Keratinocyte (primary cell): ENCODE measurements at regions not wholly inside any gene's neighbourhood (a gene's known extent, or its start where the extent isn't known, plus 50 kb on each side); places are given as distances from the start of the nearest gene placed in this dataset.

Experiments
- DNase-seq: peaks from one replicate; pipeline ENCODE4 v3.0.0-alpha.2; 2011; ENCODE audit warnings: low read depth, missing footprints, low spot score
- FAIRE-seq: peaks from 2 replicates; lab custom pipeline; 2011; peaks lifted over from hg19 to GRCh38; lab: Jason Lieb, UNC
- H2AFZ ChIP-seq: 2 replicates; pipeline ENCODE4 v1.6.0; 2012; ENCODE audit warnings: low read length, control low read depth, inconsistent platforms; ENCODE audit not compliant: control insufficient read depth
- H3K27ac ChIP-seq: 2 replicates; pipeline ENCODE4 v1.5.1; 2011; ENCODE audit warnings: low read length; ENCODE audit not compliant: control insufficient read depth, insufficient read depth
- H3K27me3 ChIP-seq: 3 replicates; pipeline ENCODE4 v1.6.0; 2011; ENCODE audit warnings: low read length; ENCODE audit not compliant: control insufficient read depth, insufficient read depth; ENCODE audit errors: extremely low read depth
- H3K36me3 ChIP-seq, 2 experiments: 2 replicates in 1 of 2; 3 replicates in 1 of 2; pipeline ENCODE4 v1.5.1; 2011; ENCODE audit warnings: low read length in 2 of 2, mild to moderate bottlenecking in 1 of 2; ENCODE audit not compliant: control insufficient read depth in 2 of 2, insufficient read depth in 2 of 2; ENCODE audit errors: extremely low read depth in 1 of 2
- H3K4me1 ChIP-seq: 3 replicates; pipeline ENCODE4 v1.5.1; 2011; ENCODE audit warnings: low read length; ENCODE audit not compliant: control insufficient read depth, insufficient read depth; ENCODE audit errors: extremely low read depth
- H3K4me2 ChIP-seq: 3 replicates; pipeline ENCODE4 v1.6.0; 2011; ENCODE audit warnings: low read depth, low read length; ENCODE audit not compliant: control insufficient read depth, insufficient read depth; ENCODE audit errors: extremely low read depth
- H3K4me3 ChIP-seq, 3 experiments: fragments of 200-600 bp in 1 of 3; sonication (generic) in 1 of 3; 2 replicates in 2 of 3; 3 replicates in 1 of 3; pipeline ENCODE4 v1.5.1; 2011 to 2016; ENCODE audit warnings: low read length in 3 of 3, mild to moderate bottlenecking in 3 of 3, control low read depth in 2 of 3, inconsistent platforms in 1 of 3, low read depth in 1 of 3, mixed read lengths in 1 of 3, mixed run types in 1 of 3, moderate library complexity in 1 of 3; ENCODE audit not compliant: control insufficient read depth in 2 of 3, insufficient read depth in 2 of 3; ENCODE audit errors: extremely low read depth in 1 of 3
- H3K79me2 ChIP-seq: 2 replicates; pipeline ENCODE4 v1.6.0; 2012; ENCODE audit warnings: low read length; ENCODE audit not compliant: control insufficient read depth, insufficient read depth
- H3K9ac ChIP-seq: 3 replicates; pipeline ENCODE4 v1.6.0; 2011; ENCODE audit warnings: low read length; ENCODE audit not compliant: control insufficient read depth, insufficient read depth; ENCODE audit errors: extremely low read depth
- H3K9me1 ChIP-seq: 3 replicates; pipeline ENCODE4 v1.6.0; 2011; ENCODE audit warnings: low read length; ENCODE audit not compliant: control insufficient read depth, insufficient read depth; ENCODE audit errors: extremely low read depth
- H3K9me3 ChIP-seq: 2 replicates; pipeline ENCODE4 v1.5.1; 2012; ENCODE audit warnings: low read depth, low read length; ENCODE audit not compliant: control insufficient read depth
- H4K20me1 ChIP-seq: 3 replicates; pipeline ENCODE4 v1.6.0; 2011; ENCODE audit warnings: low read length; ENCODE audit not compliant: control insufficient read depth, insufficient read depth; ENCODE audit errors: extremely low read depth
- CTCF ChIP-seq, 3 experiments: IDR thresholded peaks in 1 of 3; conservative IDR thresholded peaks in 1 of 3; optimal IDR thresholded peaks in 1 of 3; 2 replicates in 2 of 3; 3 replicates in 1 of 3; pipeline versions ENCODE3 to v1.5.1; 2011; ENCODE audit warnings: low read length in 3 of 3, mild to moderate bottlenecking in 3 of 3, moderate library complexity in 2 of 3, control low read depth in 1 of 3, inconsistent platforms in 1 of 3; ENCODE audit not compliant: insufficient read depth in 2 of 3; ENCODE audit errors: extremely low read depth in 1 of 3
- EZH2 ChIP-seq: IDR thresholded peaks from one replicate; pipeline ENCODE4 v1.6.1; 2012; ENCODE audit warnings: inconsistent platforms, mild to moderate bottlenecking, low read length, moderate library complexity
- dilution Hi-C: fragments of 300-500 bp; cut with MboI; formaldehyde crosslinking; loops from one replicate; pipeline ENCODE4 v1.7.0; 2020; ENCODE audit warnings: low sequenced_read_pairs; ENCODE audit not compliant: extremely low pct_ligation_motif_present

GRCh38 chr4:32094987-32095386 is 1374.8 kb downstream of the PCDH7 start:
- Histone ChIP-seq H3K27me3 (no peaks in the 10 kb centered on the region), H3K4me2 (no peak overlapping the region), H4K20me1 (no peaks in the 10 kb centered on the region), H3K79me2 (no peaks in the 10 kb centered on the region), H3K9me3 (no peaks in the 10 kb centered on the region), H2AFZ (no peak overlapping the region), H3K4me3 (no peak overlapping the region), H3K27ac (no peak overlapping the region), H3K4me1 (peaks cover 2% of the 10 kb centered on the region), H3K36me3 (no peaks in the 10 kb centered on the region), H3K9me1 (no peaks in the 10 kb centered on the region), H3K9ac (no peak overlapping the region)
- dilution Hi-C loops, result no loop called here
- FAIRE-seq (no peak), DNase-seq (no peak)
- TF ChIP-seq EZH2 (no peak), CTCF (optimal IDR thresholded peaks at IDR 0.05 in 1 of 3, IDR thresholded peaks at IDR 0.05 in 1 of 3, conservative IDR thresholded peaks at IDR 0.05 in 1 of 3; ENCODE audit: extremely low read depth in 1 of 3, insufficient read depth in 2 of 3, low read length in 3 of 3) (no peak)

GRCh38 chr4:32102896-32103295 is 1382.7 kb downstream of the PCDH7 start:
- no peaks in the 10 kb centered on the region for H3K9me1 ChIP-seq
- no peaks in the 10 kb centered on the region for H4K20me1 ChIP-seq
- DNase-seq, result no peak
- H3K4me2 ChIP-seq, result no peak overlapping the region
- no peaks in the 10 kb centered on the region for H3K36me3 ChIP-seq
- H3K4me3 ChIP-seq, result no peak overlapping the region
- no peaks in the 10 kb centered on the region for H3K4me1 ChIP-seq
- H3K27me3 ChIP-seq, result no peaks in the 10 kb centered on the region
- no peaks in the 10 kb centered on the region for H3K79me2 ChIP-seq
- TF ChIP-seq EZH2, result no peak
- TF ChIP-seq CTCF (optimal IDR thresholded peaks at IDR 0.05 in 1 of 3, IDR thresholded peaks at IDR 0.05 in 1 of 3, conservative IDR thresholded peaks at IDR 0.05 in 1 of 3; ENCODE audit: extremely low read depth in 1 of 3, insufficient read depth in 2 of 3, low read length in 3 of 3), result no peak
- FAIRE-seq, result no peak
- no peak overlapping the region for H3K27ac ChIP-seq
- dilution Hi-C loops, result no loop called here
- no peaks in the 10 kb centered on the region for H3K9me3 ChIP-seq
- H2AFZ ChIP-seq, result no peak overlapping the region
- no peak overlapping the region for H3K9ac ChIP-seq
